Transverse colon (tissue), 4 donors: ENCODE measurements at regions not wholly inside any gene's neighbourhood (a gene's known extent, or its start where the extent isn't known, plus 50 kb on each side); places are given as distances from the start of the nearest gene placed in this dataset.

Experiments used
- DNase-seq: peaks from one replicate; pipeline ENCODE4 v3.0.0-alpha.2; 2019
- H3K27ac ChIP-seq, 4 donors: fragments of 200-600 bp; sonication (generic); 2 replicates each; pipeline ENCODE4 v1.5.1; 2016 to 2018; ENCODE audit warnings: inconsistent platforms in 4 of 4
- H3K27me3 ChIP-seq: fragments of 200-600 bp; sonication (generic); 2 replicates; pipeline ENCODE4 v1.5.1; 2017; ENCODE audit warnings: inconsistent platforms
- H3K36me3 ChIP-seq, 4 donors: fragments of 200-600 bp; sonication (generic); 2 replicates each; pipeline ENCODE4 v1.5.1; 2017 to 2019; ENCODE audit warnings: inconsistent platforms in 4 of 4
- H3K4me1 ChIP-seq, 4 donors: fragments of 200-600 bp; sonication (generic); 2 replicates each; pipeline ENCODE4 v1.5.1; 2017 to 2020; ENCODE audit warnings: inconsistent platforms in 4 of 4
- H3K4me3 ChIP-seq, 4 donors: fragments of 200-600 bp; sonication (generic); 1 replicate in 1 of 4; 2 replicates in 3 of 4; pipeline versions ENCODE4 v1.5.1 to v1.6.1; 2017 to 2019; ENCODE audit warnings: inconsistent platforms in 4 of 4
- H3K9me3 ChIP-seq, 2 donors: fragments of 200-600 bp; sonication (generic); 2 replicates each; pipeline ENCODE4 v1.5.1; 2017 to 2019; ENCODE audit warnings: inconsistent platforms in 2 of 2
- EP300 ChIP-seq: sonication (generic); formaldehyde crosslinking; IDR thresholded peaks from one replicate; pipeline ENCODE4 v1.6.1; 2017; ENCODE audit warnings: antibody characterized with exemption, low read depth
- POLR2A ChIP-seq: fragments of 450-650 bp; IDR thresholded peaks from one replicate; pipeline ENCODE4 v1.6.1; 2016; ENCODE audit warnings: antibody characterized with exemption, mild to moderate bottlenecking, moderate library complexity
- POLR2AphosphoS5 ChIP-seq, 3 donors: sonication (generic); formaldehyde crosslinking; IDR thresholded peaks; one replicate each; pipeline ENCODE4 v1.6.1; 2016; ENCODE audit warnings: antibody characterized with exemption in 3 of 3
- WGBS, 2 donors: methylation state at CpG; one replicate each; pipeline ENCODE4 v1.1.5; 2018; ENCODE audit warnings: low coverage in 1 of 2; 5-methylcytosine and 5-hydroxymethylcytosine counted together
- in situ Hi-C, 4 donors: fragments of 200-750 bp; cut with MboI; loops; one replicate each; pipeline versions ENCODE4 v1.15.0 to v1.15.1; 2017; ENCODE audit warnings: low sequenced_read_pairs in 3 of 4, low pct_ligation_motif_present in 1 of 4, low pct_unique_long_range_greater_than_20kb in 1 of 4
- intact Hi-C: fragments of 100-400 bp; cut with DNase I; formaldehyde crosslinking; loops from one replicate; pipeline ENCODE4 v1.15.1; 2023; ENCODE audit warnings: low total_unique reads
- TF ChIP-seq, protein P1 (sequence below), 5 experiments: fragments of 200-600 bp in 3 of 5; fragments of 450-650 bp in 2 of 5; sonication (generic) in 3 of 5; IDR thresholded peaks; 1 replicate in 2 of 5; 2 replicates in 3 of 5; pipeline ENCODE4 v1.5.1; 2016 to 2017; ENCODE audit warnings: antibody characterized with exemption in 5 of 5, inconsistent platforms in 3 of 5, mild to moderate bottlenecking in 2 of 5, moderate library complexity in 1 of 5

DNA sequence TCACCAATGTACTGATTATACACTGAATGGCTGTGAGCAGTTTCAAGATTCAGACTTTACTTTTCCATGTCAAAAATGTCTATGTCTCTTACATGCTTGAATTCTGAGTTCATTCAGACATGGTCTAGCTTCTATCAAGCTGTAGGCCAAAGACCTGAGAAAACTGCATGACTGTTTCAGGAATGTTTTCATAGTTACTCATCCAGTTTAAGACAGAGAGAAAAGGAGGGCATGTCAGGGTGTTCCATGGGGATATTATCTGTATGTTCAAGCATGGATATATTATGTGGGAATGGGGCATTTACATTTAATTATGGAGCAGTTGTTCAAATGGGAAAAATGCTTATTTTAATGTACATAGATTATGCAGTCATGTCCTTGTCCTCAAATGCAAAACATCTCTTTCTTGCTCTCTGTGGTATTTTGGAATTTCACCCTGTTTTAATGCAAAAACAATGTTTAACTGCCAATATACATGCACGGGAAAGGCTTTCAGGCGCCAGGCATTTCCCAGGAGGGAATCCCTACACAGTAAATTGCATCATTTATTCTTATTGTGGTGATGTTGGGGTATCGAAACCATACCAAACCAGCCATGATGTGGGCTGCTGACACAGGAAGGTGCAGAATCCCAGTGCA lies 429.1 kb upstream of the INTU start:
- Histone ChIP-seq H3K4me3 (no peak overlapping the region), H3K4me1 (no peaks in the 10 kb centered on the region), H3K27me3 (no peaks in the 10 kb centered on the region), H3K36me3 (no peaks in the 10 kb centered on the region), H3K9me3 (no peaks in the 10 kb centered on the region), H3K27ac (no peak overlapping the region)
- WGBS, 2 donors: 72 to 78% methylated on average over 2 to 3 of the region's 3 CpGs
- in situ Hi-C loops (no loop called here), intact Hi-C loops (no loop called here)
- DNase-seq: no peak
- TF ChIP-seq EP300: no peak
- TF ChIP-seq POLR2A: no peak
- TF ChIP-seq, protein P1, sequence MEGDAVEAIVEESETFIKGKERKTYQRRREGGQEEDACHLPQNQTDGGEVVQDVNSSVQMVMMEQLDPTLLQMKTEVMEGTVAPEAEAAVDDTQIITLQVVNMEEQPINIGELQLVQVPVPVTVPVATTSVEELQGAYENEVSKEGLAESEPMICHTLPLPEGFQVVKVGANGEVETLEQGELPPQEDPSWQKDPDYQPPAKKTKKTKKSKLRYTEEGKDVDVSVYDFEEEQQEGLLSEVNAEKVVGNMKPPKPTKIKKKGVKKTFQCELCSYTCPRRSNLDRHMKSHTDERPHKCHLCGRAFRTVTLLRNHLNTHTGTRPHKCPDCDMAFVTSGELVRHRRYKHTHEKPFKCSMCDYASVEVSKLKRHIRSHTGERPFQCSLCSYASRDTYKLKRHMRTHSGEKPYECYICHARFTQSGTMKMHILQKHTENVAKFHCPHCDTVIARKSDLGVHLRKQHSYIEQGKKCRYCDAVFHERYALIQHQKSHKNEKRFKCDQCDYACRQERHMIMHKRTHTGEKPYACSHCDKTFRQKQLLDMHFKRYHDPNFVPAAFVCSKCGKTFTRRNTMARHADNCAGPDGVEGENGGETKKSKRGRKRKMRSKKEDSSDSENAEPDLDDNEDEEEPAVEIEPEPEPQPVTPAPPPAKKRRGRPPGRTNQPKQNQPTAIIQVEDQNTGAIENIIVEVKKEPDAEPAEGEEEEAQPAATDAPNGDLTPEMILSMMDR (IDR thresholded peaks at IDR 0.05): no peak
- TF ChIP-seq POLR2AphosphoS5 (IDR thresholded peaks at IDR 0.05): no peak

DNA sequence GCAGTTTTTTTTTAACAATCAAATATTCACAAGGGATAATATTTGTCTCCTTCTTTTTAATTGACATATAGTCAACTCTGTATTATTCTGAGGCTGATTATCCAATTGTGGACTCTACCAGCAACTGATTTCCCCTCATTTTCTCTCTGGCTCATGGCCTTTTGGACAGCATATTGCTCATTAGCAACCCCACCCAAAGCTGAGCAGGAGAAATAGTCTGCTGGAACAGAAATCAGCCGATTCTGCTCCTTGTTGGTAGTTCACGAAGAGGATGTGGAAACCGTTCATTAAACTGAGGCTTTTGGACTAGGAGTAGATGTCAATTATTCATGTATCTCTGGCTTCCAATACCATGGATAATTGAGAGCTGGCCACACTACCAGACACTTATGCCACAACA lies 428.4 kb upstream of the INTU start:
- H3K27ac ChIP-seq: no peak overlapping the region
- H3K9me3 ChIP-seq: no peaks in the 10 kb centered on the region
- no peaks in the 10 kb centered on the region for H3K4me1 ChIP-seq
- no peaks in the 10 kb centered on the region for H3K36me3 ChIP-seq
- 53% methylated on average over 3 of the region's 3 CpGs; no CpG with 5 or more reads in 1 of the 2 donors for WGBS, 2 donors
- no peaks in the 10 kb centered on the region for H3K27me3 ChIP-seq
- intact Hi-C loops (no loop called here), in situ Hi-C loops (no loop called here)
- no peak overlapping the region for H3K4me3 ChIP-seq
- DNase-seq: no peak
- TF ChIP-seq, protein P1 (IDR thresholded peaks at IDR 0.05): no peak
- TF ChIP-seq POLR2AphosphoS5 (IDR thresholded peaks at IDR 0.05): no peak
- TF ChIP-seq POLR2A: no peak
- no peak for TF ChIP-seq EP300

DNA sequence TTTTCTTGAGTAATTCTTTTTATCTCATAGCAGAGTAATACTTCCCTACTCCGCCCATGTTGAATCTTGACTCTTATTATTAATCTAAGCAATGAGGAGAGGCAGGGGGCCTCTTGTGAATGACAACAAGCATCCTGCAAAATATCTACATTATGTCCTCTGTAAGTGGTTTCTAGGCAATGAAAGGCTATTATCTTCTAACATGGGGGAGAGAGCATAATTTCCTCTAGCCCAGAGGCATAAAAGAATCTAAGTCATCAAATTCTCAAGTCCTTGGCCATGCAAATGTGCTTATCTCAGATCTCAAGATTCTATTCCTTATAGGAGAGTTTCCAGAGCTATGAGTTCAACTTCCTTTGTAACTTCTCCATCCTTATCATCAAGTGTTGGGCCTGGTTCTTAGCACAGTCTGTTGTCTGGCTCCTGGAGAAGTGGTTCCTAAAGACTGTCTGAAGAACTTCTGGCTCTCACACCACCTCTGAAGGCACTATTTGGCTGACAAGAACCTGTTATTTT lies 423.1 kb upstream of the INTU start:
- Histone ChIP-seq H3K4me1 (peaks cover 0 to 14% (median 3%) of the 10 kb centered on the region in 4 donors), H3K27me3 (no peaks in the 10 kb centered on the region), H3K27ac (no peak overlapping the region), H3K36me3 (no peaks in the 10 kb centered on the region), H3K9me3 (no peaks in the 10 kb centered on the region), H3K4me3 (no peak overlapping the region)
- TF ChIP-seq POLR2AphosphoS5 (IDR thresholded peaks at IDR 0.05): no peak
- in situ Hi-C loops: no loop called here
- DNase-seq: no peak
- intact Hi-C loops: no loop called here
- 71 to 81% methylated on average over 1 of the region's 1 CpG for WGBS, 2 donors

DNA sequence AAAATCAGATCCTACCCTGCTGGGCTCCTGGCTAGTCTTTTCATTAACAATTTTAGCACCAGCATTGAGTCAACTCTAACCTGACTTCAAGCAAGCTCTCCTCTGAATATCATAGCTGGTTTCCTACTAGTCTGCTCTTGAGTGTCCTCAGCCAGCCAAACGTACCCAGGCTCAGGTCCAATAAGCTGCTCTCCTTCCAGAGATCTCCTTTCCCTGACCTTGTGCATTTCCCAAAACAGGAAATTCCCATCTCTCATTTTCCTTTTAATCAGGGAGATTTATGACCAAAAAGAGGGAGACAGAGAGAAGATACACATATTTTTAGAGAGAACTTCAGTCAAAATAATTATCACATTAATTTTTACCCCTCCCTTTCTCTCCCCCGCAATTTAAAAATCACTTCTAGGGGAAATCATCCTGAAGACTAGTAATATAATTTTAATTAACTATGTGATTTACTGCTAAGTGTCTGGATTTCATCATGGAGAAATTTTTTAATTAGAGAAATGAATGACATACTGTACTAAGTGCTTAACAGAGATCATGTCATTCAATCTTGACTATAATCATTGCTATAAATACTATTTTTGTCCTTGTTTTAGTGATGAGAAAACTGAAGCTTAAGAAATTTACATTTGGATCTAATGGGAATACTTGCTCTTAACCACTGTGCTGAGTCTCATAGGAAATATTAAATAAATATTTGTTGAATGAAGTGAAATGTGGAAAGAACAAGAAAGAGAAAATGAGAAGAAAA lies 421.7 kb upstream of the INTU start:
- no peaks in the 10 kb centered on the region for H3K27me3 ChIP-seq
- no peak for DNase-seq
- WGBS, 2 donors: 37 to 44% methylated on average over 2 of the region's 2 CpGs
- H3K4me3 ChIP-seq: no peak overlapping the region
- no peaks in the 10 kb centered on the region for H3K36me3 ChIP-seq
- H3K27ac ChIP-seq: peak overlapping the region in 2 of 4 donors; percentile 13 to 18
- intact Hi-C loops: no loop called here
- TF ChIP-seq, protein P1 (IDR thresholded peaks at IDR 0.05): no peak
- TF ChIP-seq EP300 (no peak), POLR2A (no peak), POLR2AphosphoS5 (IDR thresholded peaks at IDR 0.05) (no peak)
- H3K4me1 ChIP-seq: peaks cover 0 to 14% (median 3%) of the 10 kb centered on the region in 4 donors
- no peaks in the 10 kb centered on the region for H3K9me3 ChIP-seq
- in situ Hi-C loops: no loop called here
